ENCODE measurements at regions not wholly inside any gene's neighbourhood (a gene's known extent, or its start where the extent isn't known, plus 50 kb on each side); places are given as distances from the start of the nearest gene placed in this dataset.

DNA sequence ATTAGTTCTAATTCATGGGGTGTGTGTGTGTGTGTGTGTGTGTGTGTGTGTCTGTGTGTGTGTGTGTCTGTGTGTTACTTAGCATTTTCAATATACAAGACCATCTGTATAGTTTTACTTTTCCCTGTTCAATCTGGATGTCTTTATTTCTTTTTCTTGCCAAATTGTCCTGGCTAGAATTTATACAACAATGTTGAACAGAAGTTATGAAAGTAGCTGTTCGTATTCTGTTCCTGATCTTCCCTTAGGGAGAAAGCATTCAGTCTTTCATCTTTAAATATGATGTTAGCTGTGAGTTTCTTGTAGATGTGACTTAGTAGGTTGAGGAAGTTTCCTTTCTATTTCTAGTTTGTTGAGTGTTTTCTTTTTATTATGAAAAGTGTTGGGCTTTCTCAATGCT, 101.0 kb upstream of the ADRA1D start:
- Histone ChIP-seq H3K27ac (no peak overlapping the region), H3K36me3 (no peaks in the 10 kb centered on the region), H3K4me1 (no peaks in the 10 kb centered on the region), H3K27me3 (no peaks in the 10 kb centered on the region), H3K4me3 (no peak overlapping the region), H3K9me3 (no peaks in the 10 kb centered on the region)
- intact Hi-C loops (cut with DNase I; ENCODE audit: low total_unique reads), result no loop called here
- no peak for DNase-seq
- TF ChIP-seq, protein P1, sequence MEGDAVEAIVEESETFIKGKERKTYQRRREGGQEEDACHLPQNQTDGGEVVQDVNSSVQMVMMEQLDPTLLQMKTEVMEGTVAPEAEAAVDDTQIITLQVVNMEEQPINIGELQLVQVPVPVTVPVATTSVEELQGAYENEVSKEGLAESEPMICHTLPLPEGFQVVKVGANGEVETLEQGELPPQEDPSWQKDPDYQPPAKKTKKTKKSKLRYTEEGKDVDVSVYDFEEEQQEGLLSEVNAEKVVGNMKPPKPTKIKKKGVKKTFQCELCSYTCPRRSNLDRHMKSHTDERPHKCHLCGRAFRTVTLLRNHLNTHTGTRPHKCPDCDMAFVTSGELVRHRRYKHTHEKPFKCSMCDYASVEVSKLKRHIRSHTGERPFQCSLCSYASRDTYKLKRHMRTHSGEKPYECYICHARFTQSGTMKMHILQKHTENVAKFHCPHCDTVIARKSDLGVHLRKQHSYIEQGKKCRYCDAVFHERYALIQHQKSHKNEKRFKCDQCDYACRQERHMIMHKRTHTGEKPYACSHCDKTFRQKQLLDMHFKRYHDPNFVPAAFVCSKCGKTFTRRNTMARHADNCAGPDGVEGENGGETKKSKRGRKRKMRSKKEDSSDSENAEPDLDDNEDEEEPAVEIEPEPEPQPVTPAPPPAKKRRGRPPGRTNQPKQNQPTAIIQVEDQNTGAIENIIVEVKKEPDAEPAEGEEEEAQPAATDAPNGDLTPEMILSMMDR (IDR thresholded peaks at IDR 0.05), result no peak
- no peak for TF ChIP-seq POLR2A (IDR thresholded peaks at IDR 0.05)

DNA sequence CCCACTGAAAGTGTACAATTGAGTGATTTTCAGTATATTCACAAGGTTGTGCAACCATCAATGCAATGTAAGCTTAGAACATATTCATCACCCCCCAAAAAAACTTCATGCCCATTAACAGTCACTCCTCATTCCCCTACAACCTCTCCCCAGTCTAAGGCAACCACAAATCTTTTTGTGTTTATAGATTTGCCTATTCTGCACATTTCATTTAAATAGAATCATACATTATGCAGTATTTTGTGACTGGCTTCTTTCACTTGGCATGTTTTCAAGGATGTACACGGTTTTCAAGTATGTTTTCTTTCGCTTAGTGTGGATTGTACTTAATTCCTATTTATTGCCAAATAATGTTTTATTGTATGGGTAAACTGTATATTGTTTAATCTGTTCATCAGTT, 95.6 kb upstream of the ADRA1D start:
- H3K4me3 ChIP-seq, result no peak overlapping the region
- H3K27ac ChIP-seq, result no peak overlapping the region
- TF ChIP-seq, protein P1 (IDR thresholded peaks at IDR 0.05), result no peak
- TF ChIP-seq POLR2A (IDR thresholded peaks at IDR 0.05), result no peak
- H3K36me3 ChIP-seq, result no peaks in the 10 kb centered on the region
- no peak for DNase-seq
- H3K9me3 ChIP-seq, result no peaks in the 10 kb centered on the region
- intact Hi-C loops (cut with DNase I; ENCODE audit: low total_unique reads), result no loop called here
- no peaks in the 10 kb centered on the region for H3K4me1 ChIP-seq
- no peaks in the 10 kb centered on the region for H3K27me3 ChIP-seq

DNA sequence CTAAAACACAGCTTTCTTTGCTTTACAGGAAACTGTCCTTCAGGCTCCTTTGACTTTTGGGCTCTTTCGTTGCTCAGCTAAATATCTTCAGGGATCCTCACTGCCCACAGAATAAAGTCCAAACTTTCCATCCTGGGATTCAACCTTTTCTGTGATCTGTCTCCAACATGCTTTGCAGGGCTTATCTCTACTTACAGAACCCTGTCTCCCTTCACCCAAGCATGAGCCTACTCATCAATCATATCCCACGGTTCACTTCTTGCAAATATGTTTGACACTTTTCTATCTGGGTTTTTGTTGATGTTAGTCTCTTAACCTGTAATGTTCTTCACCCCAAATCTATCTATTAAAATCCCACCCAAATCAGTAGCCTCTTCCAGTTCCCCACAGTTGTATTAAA, 93.5 kb upstream of the ADRA1D start:
- H3K36me3 ChIP-seq, result no peaks in the 10 kb centered on the region
- TF ChIP-seq, protein P1 (IDR thresholded peaks at IDR 0.05), result no peak
- no peak for TF ChIP-seq POLR2A (IDR thresholded peaks at IDR 0.05)
- intact Hi-C loops (cut with DNase I; ENCODE audit: low total_unique reads), result no loop called here
- DNase-seq, result no peak
- no peaks in the 10 kb centered on the region for H3K27me3 ChIP-seq
- H3K27ac ChIP-seq, result peak overlapping the region; percentile 9 to 38
- H3K4me1 ChIP-seq, result no peaks in the 10 kb centered on the region
- H3K9me3 ChIP-seq, result no peaks in the 10 kb centered on the region
- no peak overlapping the region for H3K4me3 ChIP-seq

DNA sequence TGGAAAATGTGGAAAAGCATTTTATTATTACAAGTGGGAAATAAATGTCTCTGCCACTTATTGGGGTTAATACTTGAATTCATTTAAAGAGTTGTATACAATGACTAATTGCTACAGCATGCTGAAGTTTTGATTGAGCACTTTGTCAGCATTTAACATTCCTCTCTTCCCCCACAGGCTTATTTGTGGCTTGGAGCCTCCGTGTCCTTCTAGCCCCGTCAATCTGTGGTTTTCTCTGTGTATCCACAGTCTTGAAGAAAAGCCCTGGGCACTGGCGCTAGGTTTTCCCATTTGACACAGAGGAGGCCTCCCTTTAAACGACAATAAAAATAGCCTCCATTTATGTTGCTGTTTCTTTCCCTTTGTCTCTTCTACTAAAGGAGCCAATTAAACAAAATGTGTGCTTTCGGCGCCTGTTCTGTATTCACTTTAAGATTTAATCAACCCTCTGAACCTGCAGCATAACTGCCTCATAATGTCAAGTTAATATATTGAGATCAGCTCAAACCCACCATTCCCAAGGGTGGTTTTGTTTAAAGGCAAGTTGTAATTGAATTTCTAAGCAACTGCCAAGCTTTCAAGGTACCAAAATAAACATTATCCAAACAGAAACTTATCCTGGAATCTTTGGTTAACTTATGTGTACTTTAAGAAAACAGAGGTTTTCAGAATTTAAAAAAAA, 92.9 kb upstream of the ADRA1D start:
- Histone ChIP-seq H3K4me3 (no peak overlapping the region), H3K9me3 (no peaks in the 10 kb centered on the region), H3K36me3 (no peaks in the 10 kb centered on the region), H3K27me3 (no peaks in the 10 kb centered on the region), H3K4me1 (no peaks in the 10 kb centered on the region), H3K27ac (peak overlapping the region; percentile 22 to 38)
- DNase-seq, result no peak
- no peak for TF ChIP-seq POLR2A (IDR thresholded peaks at IDR 0.05)
- TF ChIP-seq, protein P1 (IDR thresholded peaks at IDR 0.05), result no peak
- intact Hi-C loops (cut with DNase I; ENCODE audit: low total_unique reads), result no loop called here

DNA sequence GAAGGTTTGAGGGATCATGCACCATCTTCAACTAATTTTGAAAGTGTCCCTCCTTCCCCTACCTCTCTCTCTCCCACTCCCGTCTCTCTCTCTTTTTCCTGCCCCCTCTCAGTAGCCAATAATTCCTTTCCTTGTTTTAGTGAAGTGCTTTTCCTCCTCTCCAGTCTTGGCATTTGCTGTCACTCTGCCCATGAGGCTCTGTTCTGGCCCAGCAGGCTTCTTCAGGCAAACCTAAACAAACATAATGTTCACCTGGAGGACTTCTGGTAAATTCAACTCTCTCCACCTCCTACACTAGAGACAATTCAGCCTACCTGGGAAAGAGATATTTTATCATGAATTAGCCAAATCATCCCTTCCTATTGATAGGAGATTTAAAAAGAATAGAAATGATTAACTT, 86.6 kb upstream of the ADRA1D start:
- intact Hi-C loops (cut with DNase I; ENCODE audit: low total_unique reads), result no loop called here
- Histone ChIP-seq H3K4me1 (no peaks in the 10 kb centered on the region), H3K4me3 (no peak overlapping the region), H3K27me3 (no peaks in the 10 kb centered on the region), H3K9me3 (no peaks in the 10 kb centered on the region), H3K27ac (no peak overlapping the region), H3K36me3 (no peaks in the 10 kb centered on the region)
- DNase-seq, result no peak
- no peak for TF ChIP-seq POLR2A (IDR thresholded peaks at IDR 0.05)
- TF ChIP-seq, protein P1 (IDR thresholded peaks at IDR 0.05), result no peak

Measured in uterus (tissue), 3 donors.